ENCODE measurements at regions not wholly inside any gene's neighbourhood (a gene's known extent, or its start where the extent isn't known, plus 50 kb on each side); places are given as distances from the start of the nearest gene placed in this dataset.
A peak's percentile ranks its signal among the peaks of the same experiment; 100 is the strongest.

DNA sequence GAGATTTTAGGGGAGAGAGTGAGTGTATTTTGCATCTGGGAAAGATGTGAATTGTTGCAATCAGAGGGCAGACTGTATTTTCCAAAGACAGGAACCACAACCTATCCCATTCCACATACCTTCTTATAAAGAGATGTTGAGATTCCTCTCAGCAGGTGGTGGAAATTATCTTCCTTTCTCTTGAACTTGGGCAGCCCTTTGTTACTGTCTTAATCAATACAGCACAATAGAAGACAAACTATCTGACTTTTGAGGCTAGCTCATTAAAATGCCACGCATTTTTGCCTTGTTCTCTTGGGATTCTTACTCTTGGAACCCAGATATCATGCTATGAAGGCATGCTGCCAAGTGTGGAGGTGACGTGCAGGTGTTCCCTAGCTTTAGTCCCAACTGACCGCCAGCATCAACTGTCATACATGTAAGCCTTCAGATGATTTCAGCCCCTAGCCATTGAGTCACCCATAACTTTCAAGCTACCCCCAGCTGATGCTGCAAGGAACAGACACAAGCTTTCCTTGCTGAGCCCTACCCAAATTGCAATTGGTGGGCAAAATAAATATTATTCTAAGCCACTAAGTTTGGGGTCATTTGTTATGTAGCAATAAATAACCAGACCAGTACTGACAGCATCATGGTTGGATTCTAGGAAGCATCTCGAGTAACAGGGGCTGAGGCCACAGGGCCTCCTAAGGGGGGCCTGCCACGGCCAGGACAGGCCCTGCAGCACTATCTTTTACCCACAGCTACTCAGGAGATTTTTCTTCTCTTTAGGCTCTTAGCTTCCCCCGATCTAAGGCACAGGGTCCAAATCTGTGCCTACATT is 63.0 kb downstream of the RPL27A start:
- Histone ChIP-seq H3K9me3 (ENCODE audit: control insufficient read depth, low read depth, low read length) (no peaks in the 10 kb centered on the region), H3K14ac (ENCODE audit: insufficient read depth, low read length) (no peak overlapping the region)

More for the DNA sequence above, 63.0 kb downstream of the RPL27A start:
- H2BK5ac ChIP-seq (ENCODE audit: insufficient read length, low read length): no peak overlapping the region
- no peak overlapping the region for H2BK120ac ChIP-seq (ENCODE audit: low read depth, low read length, poor library complexity, severe bottlenecking)
- H3K4me1 Mint-ChIP-seq: peaks cover 11 to 15% of the 10 kb centered on the region in 2 experiments
- H3K4ac ChIP-seq (ENCODE audit: low read depth, low read length): no peak overlapping the region
- H2BK20ac ChIP-seq (ENCODE audit: low read depth, low read length, poor library complexity, severe bottlenecking): no peak overlapping the region
- H3K79me2 ChIP-seq (ENCODE audit: insufficient read depth, low read length): no peaks in the 10 kb centered on the region
- H3K27me3 ChIP-seq (ENCODE audit: insufficient read depth, low read length): no peaks in the 10 kb centered on the region
- H3K9ac ChIP-seq (ENCODE audit: extremely low read depth, insufficient read length, low read length): no peak overlapping the region
- H3K36me3 Mint-ChIP-seq (ENCODE audit: insufficient read depth in 1 of 3, low read depth in 3 of 3): no peaks in the 10 kb centered on the region
- H4K5ac ChIP-seq (ENCODE audit: insufficient read length, low read depth, low read length): no peak overlapping the region
- no peaks in the 10 kb centered on the region for H3K23me2 ChIP-seq (ENCODE audit: insufficient read length, low read depth, low read length, poor library complexity, severe bottlenecking)
- H3K56ac ChIP-seq (ENCODE audit: insufficient read length, low read depth, low read length): no peak overlapping the region
- no peaks in the 10 kb centered on the region for H4K20me1 ChIP-seq (ENCODE audit: control insufficient read depth, insufficient read depth, insufficient read length)
- no peaks in the 10 kb centered on the region for H3K27me3 Mint-ChIP-seq (ENCODE audit: low read depth)
- H3K27ac ChIP-seq (ENCODE audit: insufficient read length, low read depth, low read length): no peak overlapping the region
- H2AK5ac ChIP-seq (ENCODE audit: insufficient read length, low read length): no peak overlapping the region
- no peak overlapping the region for H3T11ph ChIP-seq (ENCODE audit: low read length)
- H2BK15ac ChIP-seq (ENCODE audit: low read depth, low read length): no peak overlapping the region
- peak overlapping the region in 1 of 3 experiments; percentile 1; a peak in 1 of 7 replicates for H3K27ac Mint-ChIP-seq
- no peak overlapping the region for H3K4me3 Mint-ChIP-seq
- no peak overlapping the region for H2BK12ac ChIP-seq (ENCODE audit: insufficient read length, low read depth, low read length)
- H3K4me2 ChIP-seq (ENCODE audit: insufficient read depth, insufficient read length, low read length): no peak overlapping the region
- H3K18ac ChIP-seq (ENCODE audit: insufficient read length, low read depth, low read length): no peak overlapping the region
- no peak overlapping the region for H3K23ac ChIP-seq (ENCODE audit: insufficient read length, low read depth, low read length)
- H4K8ac ChIP-seq (replicated peaks; ENCODE audit: insufficient read length, low read depth, low read length): no peak overlapping the region
- H3K9me3 Mint-ChIP-seq: no peaks in the 10 kb centered on the region
- no peak overlapping the region for H4K91ac ChIP-seq (ENCODE audit: insufficient read length, low read depth, low read length)
- H3K4me1 ChIP-seq (ENCODE audit: insufficient read depth, low read length): peaks cover 2% of the 10 kb centered on the region; the same call in 1 of the 2 replicates
- TF ChIP-seq, protein P1, sequence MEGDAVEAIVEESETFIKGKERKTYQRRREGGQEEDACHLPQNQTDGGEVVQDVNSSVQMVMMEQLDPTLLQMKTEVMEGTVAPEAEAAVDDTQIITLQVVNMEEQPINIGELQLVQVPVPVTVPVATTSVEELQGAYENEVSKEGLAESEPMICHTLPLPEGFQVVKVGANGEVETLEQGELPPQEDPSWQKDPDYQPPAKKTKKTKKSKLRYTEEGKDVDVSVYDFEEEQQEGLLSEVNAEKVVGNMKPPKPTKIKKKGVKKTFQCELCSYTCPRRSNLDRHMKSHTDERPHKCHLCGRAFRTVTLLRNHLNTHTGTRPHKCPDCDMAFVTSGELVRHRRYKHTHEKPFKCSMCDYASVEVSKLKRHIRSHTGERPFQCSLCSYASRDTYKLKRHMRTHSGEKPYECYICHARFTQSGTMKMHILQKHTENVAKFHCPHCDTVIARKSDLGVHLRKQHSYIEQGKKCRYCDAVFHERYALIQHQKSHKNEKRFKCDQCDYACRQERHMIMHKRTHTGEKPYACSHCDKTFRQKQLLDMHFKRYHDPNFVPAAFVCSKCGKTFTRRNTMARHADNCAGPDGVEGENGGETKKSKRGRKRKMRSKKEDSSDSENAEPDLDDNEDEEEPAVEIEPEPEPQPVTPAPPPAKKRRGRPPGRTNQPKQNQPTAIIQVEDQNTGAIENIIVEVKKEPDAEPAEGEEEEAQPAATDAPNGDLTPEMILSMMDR (conservative IDR thresholded peaks at IDR 0.05): no peak
- no CpG with 5 or more reads among the region's 6 CpGs for WGBS (ENCODE audit: extremely low coverage, insufficient read length, low lambda C conversion rate)
- DNase-seq: no peak
- H2AFZ ChIP-seq (ENCODE audit: low read length): no peak overlapping the region
- H3K79me1 ChIP-seq (ENCODE audit: insufficient read depth, low read depth, low read length, poor library complexity, severe bottlenecking): no peaks in the 10 kb centered on the region

All from H9 (cell line).